Kidney (tissue), 13 donors: ENCODE measurements at regions not wholly inside any gene's neighbourhood (a gene's known extent, or its start where the extent isn't known, plus 50 kb on each side); places are given as distances from the start of the nearest gene placed in this dataset.

Experiments
- DNase-seq, 5 donors: peaks; one replicate each; pipeline ENCODE4 v3.0.0-alpha.2; 2013 to 2020
- FAIRE-seq: peaks from 2 replicates; lab custom pipeline; 2012; peaks lifted over from hg19 to GRCh38; lab: Jason Lieb, UNC
- H3K27ac ChIP-seq, 2 donors: one replicate each; pipeline ENCODE4 v1.7.0; 2013; ENCODE audit warnings: low read depth in 2 of 2, low read length in 2 of 2, inconsistent platforms in 1 of 2
- H3K27me3 ChIP-seq: one replicate; pipeline ENCODE4 v1.7.1; 2013; ENCODE audit warnings: low read length, inconsistent platforms; ENCODE audit not compliant: control insufficient read depth, insufficient read depth
- H3K36me3 ChIP-seq, 3 donors: one replicate each; pipeline versions ENCODE4 v1.7.0 to v1.7.1; 2013; ENCODE audit warnings: low read length in 3 of 3, control low read depth in 1 of 3, inconsistent platforms in 1 of 3; ENCODE audit not compliant: insufficient read depth in 3 of 3, control insufficient read depth in 2 of 3
- H3K4me1 ChIP-seq, 3 donors: one replicate each; pipeline versions ENCODE4 v1.7.0 to v1.7.1; 2013; ENCODE audit warnings: low read length in 3 of 3, inconsistent platforms in 1 of 3, low read depth in 1 of 3; ENCODE audit not compliant: control insufficient read depth in 2 of 3, insufficient read depth in 2 of 3
- H3K4me3 ChIP-seq, 3 donors: one replicate each; pipeline versions ENCODE4 v1.7.0 to v1.8.1; 2013; ENCODE audit warnings: low read length in 3 of 3, control low read depth in 1 of 3, inconsistent platforms in 1 of 3
- H3K9ac ChIP-seq, 3 donors: one replicate each; pipeline versions ENCODE4 v1.7.0 to v1.7.1; 2013; ENCODE audit warnings: low read length in 3 of 3, control low read depth in 1 of 3, inconsistent platforms in 1 of 3
- H3K9me3 ChIP-seq, 3 donors: one replicate each; pipeline versions ENCODE4 v1.7.0 to v1.7.1; 2013; ENCODE audit warnings: low read length in 3 of 3, control low read depth in 1 of 3, inconsistent platforms in 1 of 3; ENCODE audit not compliant: control insufficient read depth in 2 of 3, insufficient read depth in 1 of 3
- intact Hi-C: fragments of 100-400 bp; cut with DNase I; formaldehyde crosslinking; loops from one replicate; pipeline ENCODE4 v1.11.1; 2022
- TF ChIP-seq, protein P1 (sequence below): IDR thresholded peaks from 3 replicates; pipeline ENCODE4 v1.5.1; 2012; ENCODE audit warnings: mild to moderate bottlenecking, moderate library complexity, borderline replicate concordance; ENCODE audit not compliant: insufficient read depth; ENCODE audit errors: extremely low read depth
- donor health status: control.
- donor health status: control.
- donor health status: control.
- donor health status: control.
- donor health status: control.
- donor health status: DM: yes; HTN: yes; CAD: no.
- donor health status: Normal renal cell carcinoma (clear cell type).

DNA sequence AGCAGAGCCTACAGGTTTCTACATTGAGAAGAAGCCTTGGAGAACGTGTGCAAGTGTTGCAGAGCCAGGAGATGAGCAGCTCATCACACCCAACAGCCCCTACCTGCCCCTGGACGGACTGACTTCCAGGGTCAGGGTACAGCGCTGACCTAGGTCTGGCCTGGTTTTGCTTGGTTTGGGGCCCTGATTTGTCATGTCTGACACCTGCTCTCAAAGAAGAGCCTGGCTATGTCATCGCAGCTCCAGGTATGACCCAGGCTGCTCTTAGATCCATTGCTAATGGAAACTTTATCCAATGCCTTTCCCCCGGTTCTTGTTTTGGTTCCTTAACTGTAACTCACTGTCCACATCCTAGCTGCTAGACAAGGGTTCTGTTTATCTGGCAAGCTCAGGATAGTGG, 149.5 kb downstream of the CXCL12 start:
- Histone ChIP-seq H3K9ac (no peak overlapping the region), H3K9me3 (no peaks in the 10 kb centered on the region), H3K36me3 (no peaks in the 10 kb centered on the region), H3K27ac (no peak overlapping the region), H3K4me3 (no peak overlapping the region), H3K27me3 (no peaks in the 10 kb centered on the region), H3K4me1 (no peaks in the 10 kb centered on the region)
- no peak for FAIRE-seq
- intact Hi-C loops: no loop called here
- no peak for DNase-seq
- TF ChIP-seq, protein P1, sequence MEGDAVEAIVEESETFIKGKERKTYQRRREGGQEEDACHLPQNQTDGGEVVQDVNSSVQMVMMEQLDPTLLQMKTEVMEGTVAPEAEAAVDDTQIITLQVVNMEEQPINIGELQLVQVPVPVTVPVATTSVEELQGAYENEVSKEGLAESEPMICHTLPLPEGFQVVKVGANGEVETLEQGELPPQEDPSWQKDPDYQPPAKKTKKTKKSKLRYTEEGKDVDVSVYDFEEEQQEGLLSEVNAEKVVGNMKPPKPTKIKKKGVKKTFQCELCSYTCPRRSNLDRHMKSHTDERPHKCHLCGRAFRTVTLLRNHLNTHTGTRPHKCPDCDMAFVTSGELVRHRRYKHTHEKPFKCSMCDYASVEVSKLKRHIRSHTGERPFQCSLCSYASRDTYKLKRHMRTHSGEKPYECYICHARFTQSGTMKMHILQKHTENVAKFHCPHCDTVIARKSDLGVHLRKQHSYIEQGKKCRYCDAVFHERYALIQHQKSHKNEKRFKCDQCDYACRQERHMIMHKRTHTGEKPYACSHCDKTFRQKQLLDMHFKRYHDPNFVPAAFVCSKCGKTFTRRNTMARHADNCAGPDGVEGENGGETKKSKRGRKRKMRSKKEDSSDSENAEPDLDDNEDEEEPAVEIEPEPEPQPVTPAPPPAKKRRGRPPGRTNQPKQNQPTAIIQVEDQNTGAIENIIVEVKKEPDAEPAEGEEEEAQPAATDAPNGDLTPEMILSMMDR: no peak

DNA sequence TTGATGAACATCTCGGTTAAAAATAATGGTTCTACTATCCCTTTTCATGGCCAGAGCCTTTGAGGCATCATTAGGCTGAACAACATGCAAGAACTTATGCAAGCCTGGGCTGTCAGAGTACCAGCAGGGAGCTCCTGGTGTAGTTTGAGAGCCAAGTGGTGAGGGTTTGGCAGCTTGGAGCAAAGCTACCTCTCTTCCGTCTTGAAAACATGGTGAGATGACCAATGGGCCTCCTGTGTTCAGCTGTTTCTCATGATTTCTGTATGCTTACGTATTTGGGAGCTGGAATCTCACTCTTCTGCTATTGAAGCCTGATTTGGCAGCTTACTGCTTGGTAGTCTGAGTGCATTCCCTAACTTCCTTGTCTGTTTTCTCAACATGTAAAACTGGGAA, 150.4 kb downstream of the CXCL12 start:
- no peak for FAIRE-seq
- TF ChIP-seq, protein P1: no peak

GRCh38 chr10:44233561-44234482, 151.1 kb downstream of the CXCL12 start:
- DNase-seq (peak; percentile 82 to 97 (median 94)), FAIRE-seq (no peak)
- no peak overlapping the region for H3K27ac ChIP-seq
- H3K27me3 ChIP-seq: no peaks in the 10 kb centered on the region
- no peak overlapping the region for H3K4me3 ChIP-seq
- TF ChIP-seq, protein P1: no peak
- intact Hi-C loops: no loop called here
- no peaks in the 10 kb centered on the region for H3K36me3 ChIP-seq
- no peaks in the 10 kb centered on the region for H3K9me3 ChIP-seq
- no peaks in the 10 kb centered on the region for H3K4me1 ChIP-seq
- no peak overlapping the region for H3K9ac ChIP-seq

More for the DNA sequence above, 150.4 kb downstream of the CXCL12 start:
- intact Hi-C loops: no loop called here
- no peak overlapping the region for H3K9ac ChIP-seq
- H3K36me3 ChIP-seq: no peaks in the 10 kb centered on the region
- no peaks in the 10 kb centered on the region for H3K9me3 ChIP-seq
- H3K27me3 ChIP-seq: no peaks in the 10 kb centered on the region
- no peak for DNase-seq
- no peak overlapping the region for H3K27ac ChIP-seq
- H3K4me3 ChIP-seq: no peak overlapping the region
- no peaks in the 10 kb centered on the region for H3K4me1 ChIP-seq
